ENCODE measurements at regions not wholly inside any gene's neighbourhood (a gene's known extent, or its start where the extent isn't known, plus 50 kb on each side); places are given as distances from the start of the nearest gene placed in this dataset.

GRCh38 chr7:115306586-115306985, 384.7 kb downstream of the MDFIC start:
- TF ChIP-seq CTCF (IDR thresholded peaks at IDR 0.05; ENCODE audit: extremely low read depth in 1 of 2, insufficient read depth in 1 of 2, low read depth in 1 of 2, low read length in 2 of 2), result no peak
- TF ChIP-seq POLR2A (IDR thresholded peaks at IDR 0.05; ENCODE audit: low read depth, low read length), result no peak
- TF ChIP-seq POLR2AphosphoS5 (IDR thresholded peaks at IDR 0.05; ENCODE audit: insufficient read depth, low read depth, low read length), result no peak

All from endothelial cell of umbilical vein (primary cell).